H9 (cell line): ENCODE measurements at regions not wholly inside any gene's neighbourhood (a gene's known extent, or its start where the extent isn't known, plus 50 kb on each side); places are given as distances from the start of the nearest gene placed in this dataset.
A peak's percentile ranks its signal among the peaks of the same experiment; 100 is the strongest.

ENCODE experiments used
- DNase-seq: peaks from one replicate; pipeline ENCODE4 v3.0.0-alpha.2; 2017
- H2AFZ ChIP-seq: one replicate; pipeline ENCODE4 v1.6.1; 2013; ENCODE audit warnings: mild to moderate bottlenecking, low read length, control low read depth, moderate library complexity
- H2AK5ac ChIP-seq: 2 replicates; pipeline ENCODE4 v1.6.1; 2013; ENCODE audit warnings: low read length, control low read depth, mixed read lengths; ENCODE audit not compliant: insufficient read length
- H2BK120ac ChIP-seq: one replicate; pipeline ENCODE4 v1.6.1; 2013; ENCODE audit warnings: low read depth, mild to moderate bottlenecking, low read length, control low read depth, inconsistent platforms; ENCODE audit not compliant: poor library complexity, severe bottlenecking
- H2BK12ac ChIP-seq: 2 replicates; pipeline ENCODE4 v1.6.1; 2013; ENCODE audit warnings: low read length, control low read depth, mixed read lengths, low read depth; ENCODE audit not compliant: insufficient read length
- H2BK15ac ChIP-seq: 2 replicates; pipeline ENCODE4 v1.6.1; 2013; ENCODE audit warnings: low read depth, low read length, control low read depth
- H2BK20ac ChIP-seq: one replicate; pipeline ENCODE4 v1.6.1; 2013; ENCODE audit warnings: low read depth, mild to moderate bottlenecking, low read length, control low read depth, inconsistent platforms; ENCODE audit not compliant: poor library complexity, severe bottlenecking
- H2BK5ac ChIP-seq: 2 replicates; pipeline ENCODE4 v1.6.1; 2013; ENCODE audit warnings: low read length, control low read depth, mixed read lengths; ENCODE audit not compliant: insufficient read length
- H3K14ac ChIP-seq: 2 replicates; pipeline ENCODE4 v1.6.1; 2013; ENCODE audit warnings: low read length, control low read depth; ENCODE audit not compliant: insufficient read depth
- H3K18ac ChIP-seq: 2 replicates; pipeline ENCODE4 v1.6.1; 2013; ENCODE audit warnings: low read depth, mild to moderate bottlenecking, mixed read lengths, low read length, control low read depth; ENCODE audit not compliant: insufficient read length
- H3K23ac ChIP-seq: 2 replicates; pipeline ENCODE4 v1.6.1; 2013; ENCODE audit warnings: low read length, control low read depth, mixed read lengths, low read depth; ENCODE audit not compliant: insufficient read length
- H3K23me2 ChIP-seq: 2 replicates; pipeline ENCODE4 v1.6.1; 2013; ENCODE audit warnings: low read depth, mild to moderate bottlenecking, mixed read lengths, low read length, control low read depth; ENCODE audit not compliant: insufficient read length, poor library complexity, severe bottlenecking
- H3K27ac ChIP-seq: 2 replicates; pipeline ENCODE4 v1.5.1; 2013; ENCODE audit warnings: low read length, control low read depth, mixed read lengths, low read depth; ENCODE audit not compliant: insufficient read length
- H3K27me3 ChIP-seq: 2 replicates; pipeline ENCODE4 v1.6.1; 2013; ENCODE audit warnings: low read length, control low read depth, inconsistent platforms; ENCODE audit not compliant: insufficient read depth
- H3K4ac ChIP-seq: 2 replicates; pipeline ENCODE4 v1.6.1; 2013; ENCODE audit warnings: low read depth, mild to moderate bottlenecking, control low read depth, inconsistent platforms, low read length, moderate library complexity
- H3K4me1 ChIP-seq: 2 replicates; pipeline ENCODE4 v1.6.1; 2013; ENCODE audit warnings: low read length, control low read depth, inconsistent platforms; ENCODE audit not compliant: insufficient read depth
- H3K4me2 ChIP-seq: 2 replicates; pipeline ENCODE4 v1.6.1; 2013; ENCODE audit warnings: low read length, control low read depth, mixed read lengths; ENCODE audit not compliant: insufficient read length, insufficient read depth
- H3K56ac ChIP-seq: 2 replicates; pipeline ENCODE4 v1.6.1; 2013; ENCODE audit warnings: low read depth, mild to moderate bottlenecking, mixed read lengths, low read length, control low read depth; ENCODE audit not compliant: insufficient read length
- H3K79me1 ChIP-seq: 2 replicates; pipeline ENCODE4 v1.6.1; 2013; ENCODE audit warnings: low read depth, mild to moderate bottlenecking, moderate library complexity, low read length, control low read depth, inconsistent platforms; ENCODE audit not compliant: insufficient read depth, poor library complexity, severe bottlenecking
- H3K79me2 ChIP-seq: 2 replicates; pipeline ENCODE4 v1.6.1; 2013; ENCODE audit warnings: low read length, control low read depth, inconsistent platforms; ENCODE audit not compliant: insufficient read depth
- H3K9ac ChIP-seq: 2 replicates; pipeline ENCODE4 v1.6.1; 2013; ENCODE audit warnings: low read length, control low read depth, mixed read lengths; ENCODE audit not compliant: insufficient read length; ENCODE audit errors: extremely low read depth
- H3K9me3 ChIP-seq: one replicate; pipeline ENCODE4 v1.6.1; 2013; ENCODE audit warnings: low read depth, low read length, inconsistent platforms; ENCODE audit not compliant: control insufficient read depth
- H3T11ph ChIP-seq: one replicate; pipeline ENCODE4 v1.6.1; 2013; ENCODE audit warnings: mild to moderate bottlenecking, low read length, control low read depth, inconsistent platforms
- H4K20me1 ChIP-seq: one replicate; pipeline ENCODE4 v1.6.1; 2013; ENCODE audit not compliant: control insufficient read depth, insufficient read length, insufficient read depth
- H4K5ac ChIP-seq: 2 replicates; pipeline ENCODE4 v1.6.1; 2013; ENCODE audit warnings: low read depth, mild to moderate bottlenecking, mixed read lengths, low read length, control low read depth; ENCODE audit not compliant: insufficient read length
- H4K8ac ChIP-seq: replicated peaks from 2 replicates; pipeline ENCODE4 v1.6.1; 2013; ENCODE audit warnings: low read length, control low read depth, mixed read lengths, low read depth; ENCODE audit not compliant: insufficient read length
- H4K91ac ChIP-seq: 2 replicates; pipeline ENCODE4 v1.6.1; 2013; ENCODE audit warnings: low read depth, mild to moderate bottlenecking, moderate library complexity, mixed read lengths, low read length, control low read depth; ENCODE audit not compliant: insufficient read length
- H3K27ac Mint-ChIP-seq, 3 experiments: 2 replicates in 2 of 3; 3 replicates in 1 of 3; pipeline ENCODE4 v1.8.0; 2020 to 2021; ENCODE audit warnings: mixed read lengths in 3 of 3, mild to moderate bottlenecking in 1 of 3, moderate library complexity in 1 of 3
- H3K27me3 Mint-ChIP-seq: 2 replicates; pipeline ENCODE4 v1.8.0; 2021; ENCODE audit warnings: low read depth, mild to moderate bottlenecking, moderate library complexity, mixed read lengths
- H3K36me3 Mint-ChIP-seq, 3 experiments: 2 replicates in 2 of 3; 3 replicates in 1 of 3; pipeline ENCODE4 v1.8.0; 2020 to 2021; ENCODE audit warnings: low read depth in 3 of 3, mixed read lengths in 3 of 3; ENCODE audit not compliant: insufficient read depth in 1 of 3
- H3K4me1 Mint-ChIP-seq, 2 experiments: 2 replicates each; pipeline ENCODE4 v1.8.0; 2020; ENCODE audit warnings: mixed read lengths in 2 of 2
- H3K4me3 Mint-ChIP-seq, 2 experiments: 2 replicates in 1 of 2; 3 replicates in 1 of 2; pipeline ENCODE4 v1.8.0; 2020 to 2021; ENCODE audit warnings: mild to moderate bottlenecking in 2 of 2, mixed read lengths in 2 of 2, moderate library complexity in 1 of 2
- H3K9me3 Mint-ChIP-seq, 2 experiments: 2 replicates in 1 of 2; 3 replicates in 1 of 2; pipeline ENCODE4 v1.8.0; 2020; ENCODE audit warnings: mild to moderate bottlenecking in 2 of 2, mixed read lengths in 2 of 2, moderate library complexity in 1 of 2
- CTCF ChIP-seq: fragments of 200-600 bp; sonication (generic); conservative IDR thresholded peaks from 3 replicates; pipeline ENCODE4 v1.8.0; 2021; ENCODE audit warnings: antibody characterized with exemption, mild to moderate bottlenecking
- WGBS: extraction: QIAGEN DNeasy Blood & Tissue Kit; methylation state at CpG from one replicate; pipeline ENCODE4 v1.1.7; 2013; ENCODE audit warnings: missing lambda C conversion rate, low lambda C conversion rate, mixed read lengths; ENCODE audit not compliant: insufficient read length; ENCODE audit errors: extremely low coverage; 5-methylcytosine and 5-hydroxymethylcytosine counted together

GRCh38 chr2:39546937-39547336, 109.9 kb upstream of the MAP4K3 start:
- Mint-ChIP-seq H3K36me3 (no peaks in the 10 kb centered on the region; a peak in 1 of 7 replicates), H3K27ac (0 out of 7 replicates have a peak overlapping the region, but pooled peaks of 1 of the 3 experiments have one; percentile 14), H3K27me3 (no peaks in the 10 kb centered on the region), H3K9me3 (peaks cover 0 to 3% of the 10 kb centered on the region in 2 experiments; a peak in 1 of 5 replicates), H3K4me3 (no peak overlapping the region), H3K4me1 (peaks cover 5 to 9% of the 10 kb centered on the region in 2 experiments)
- Histone ChIP-seq H3K4me2 (no peak overlapping the region), H3K4ac (no peak overlapping the region), H3T11ph (no peak overlapping the region), H4K91ac (no peak overlapping the region), H3K79me1 (no peaks in the 10 kb centered on the region), H4K8ac (no peak overlapping the region), H3K9me3 (no peaks in the 10 kb centered on the region), H2BK120ac (no peak overlapping the region), H2AK5ac (no peak overlapping the region), H2BK15ac (no peak overlapping the region), H3K9ac (no peak overlapping the region), H3K56ac (no peak overlapping the region), H3K4me1 (no peaks in the 10 kb centered on the region; the same call in 1 of the 2 replicates), H3K27ac (no peak overlapping the region), H2BK20ac (no peak overlapping the region), H2BK5ac (no peak overlapping the region), H3K79me2 (no peaks in the 10 kb centered on the region), H2AFZ (no peak overlapping the region), H3K14ac (no peak overlapping the region), H2BK12ac (no peak overlapping the region), H3K18ac (no peak overlapping the region), H3K23ac (no peak overlapping the region), H4K5ac (no peak overlapping the region), H4K20me1 (no peaks in the 10 kb centered on the region), H3K23me2 (no peaks in the 10 kb centered on the region), H3K27me3 (no peaks in the 10 kb centered on the region)
- TF ChIP-seq CTCF = no peak
- DNase-seq = no peak
- WGBS = no CpG with 5 or more reads among the region's 1 CpG
